ENCODE measurements at regions not wholly inside any gene's neighbourhood (a gene's known extent, or its start where the extent isn't known, plus 50 kb on each side); places are given as distances from the start of the nearest gene placed in this dataset.
"Not testable (repeated sequence)": the region's sequence is repeated elsewhere in the genome, so short reads cannot be mapped to it uniquely, and the experiment has no call there.

DNA sequence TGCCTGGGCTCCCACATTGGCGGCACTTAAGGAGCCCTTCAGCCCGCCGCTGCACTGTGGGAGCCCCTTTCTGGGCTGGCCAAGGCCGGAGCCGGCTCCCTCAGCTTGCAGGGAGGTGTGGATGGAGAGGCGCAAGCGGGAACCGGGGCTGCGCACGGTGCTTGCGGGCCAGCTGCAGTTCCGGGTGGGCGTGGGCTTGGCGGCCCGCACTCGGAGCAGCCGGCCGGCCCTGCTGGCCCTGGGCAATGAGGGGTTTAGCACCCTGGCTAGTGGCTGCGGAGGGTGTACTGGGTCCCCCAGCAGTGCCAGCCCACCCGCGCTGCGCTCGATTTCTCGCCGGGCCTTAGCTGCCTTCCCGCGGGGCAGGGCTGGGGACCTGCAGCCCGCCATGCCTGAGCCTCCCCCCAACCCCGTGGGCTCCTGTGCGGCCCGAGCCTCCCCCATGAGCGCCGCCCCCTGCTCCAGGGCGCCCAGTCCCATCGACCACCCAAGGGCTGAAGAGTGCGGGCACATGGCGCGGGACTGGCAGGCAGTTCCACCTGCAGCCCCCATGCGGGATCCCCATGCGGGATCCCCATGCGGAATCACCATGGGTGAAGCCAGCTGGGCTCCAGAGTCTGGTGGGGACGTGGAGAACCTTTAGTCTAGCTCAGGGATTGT lies 998.9 kb upstream of the MIR17HG start:
- not testable (repeated sequence) for TF ChIP-seq POLR2A (IDR thresholded peaks at IDR 0.05; ENCODE audit: low read depth, low read length); TAF1 (IDR thresholded peaks at IDR 0.05; ENCODE audit: borderline replicate concordance, low read depth, low read length); POLR2AphosphoS5 (IDR thresholded peaks at IDR 0.05; ENCODE audit: low read depth, low read length)

Data from GM12892 (cell line).